HG03139 (cell line): ENCODE measurements at regions not wholly inside any gene's neighbourhood (a gene's known extent, or its start where the extent isn't known, plus 50 kb on each side); places are given as distances from the start of the nearest gene placed in this dataset.

Experiments
- ATAC-seq: cut with Tn5 transposase; IDR thresholded peaks from one replicate; pipeline ENCODE4 v1.9.1; 2021; ENCODE audit not compliant: unreplicated experiment

GRCh38 chr13:73939071-73939380, 195.2 kb downstream of the KLF12 start:
- ATAC-seq, result no peak

GRCh38 chr13:73938372-73939070, 195.7 kb downstream of the KLF12 start:
- ATAC-seq, result no peak

- no peak for ATAC-seq
Measured at GRCh38 chr13:73937441-73937840, 196.8 kb downstream of the KLF12 start.

- no peak for ATAC-seq
Measured at GRCh38 chr13:73935991-73936390, 198.2 kb downstream of the KLF12 start.

- ATAC-seq, result no peak
Measured at GRCh38 chr13:73934771-73935170, 199.4 kb downstream of the KLF12 start.

GRCh38 chr13:73934215-73934641, 200.0 kb downstream of the KLF12 start:
- ATAC-seq, result no peak

- ATAC-seq, result no peak
Measured at GRCh38 chr13:73933795-73934194, 200.4 kb downstream of the KLF12 start.

GRCh38 chr13:73932091-73932490, 202.1 kb downstream of the KLF12 start:
- ATAC-seq, result no peak

- no peak for ATAC-seq
Measured at GRCh38 chr13:73929287-73929932, 204.8 kb downstream of the KLF12 start.

- ATAC-seq, result peak; percentile 68
Measured at GRCh38 chr13:73924607-73925006, 209.6 kb downstream of the KLF12 start.

GRCh38 chr13:73922493-73923393, 211.5 kb downstream of the KLF12 start:
- ATAC-seq, result no peak

- ATAC-seq, result no peak
Measured at GRCh38 chr13:73918691-73919090, 215.5 kb downstream of the KLF12 start.

- no peak for ATAC-seq
Measured at GRCh38 chr13:73913751-73914518, 220.3 kb downstream of the KLF12 start.

GRCh38 chr13:73913079-73913740, 221.0 kb downstream of the KLF12 start:
- ATAC-seq, result no peak

- ATAC-seq, result no peak
Measured at GRCh38 chr13:73911361-73911760, 222.8 kb downstream of the KLF12 start.

GRCh38 chr13:73910733-73911132, 223.5 kb downstream of the KLF12 start:
- ATAC-seq, result no peak

GRCh38 chr13:73908809-73909208, 225.4 kb downstream of the KLF12 start:
- ATAC-seq, result no peak

GRCh38 chr13:73904625-73905024, 229.6 kb downstream of the KLF12 start:
- ATAC-seq, result no peak

GRCh38 chr13:73903561-73903960, 230.6 kb downstream of the KLF12 start:
- ATAC-seq, result no peak

GRCh38 chr13:73902847-73903246, 231.4 kb downstream of the KLF12 start:
- ATAC-seq, result no peak

- no peak for ATAC-seq
Measured at GRCh38 chr13:73902296-73902695, 231.9 kb downstream of the KLF12 start.
